Spleen (tissue), 11 donors: ENCODE measurements at regions not wholly inside any gene's neighbourhood (a gene's known extent, or its start where the extent isn't known, plus 50 kb on each side); places are given as distances from the start of the nearest gene placed in this dataset.

Experiments used
- DNase-seq: peaks from one replicate; pipeline ENCODE4 v3.0.0-alpha.2; 2020
- H3K27ac ChIP-seq, 8 donors: fragments of 200-600 bp; sonication (generic) in 7 of 8; 1 replicate in 4 of 8; 2 replicates in 4 of 8; pipeline versions ENCODE4 v1.5.0 to v1.8.0; 2016 to 2021; ENCODE audit warnings: inconsistent platforms in 4 of 8, mild to moderate bottlenecking in 4 of 8, moderate library complexity in 1 of 8
- H3K27me3 ChIP-seq, 7 donors: fragments of 200-600 bp; sonication (generic) in 6 of 7; replicated peaks in 1 of 7; 1 replicate in 4 of 7; 2 replicates in 3 of 7; pipeline versions ENCODE4 v1.5.0 to v1.8.0; 2016 to 2021; ENCODE audit warnings: inconsistent platforms in 3 of 7, mild to moderate bottlenecking in 1 of 7
- H3K36me3 ChIP-seq, 6 donors: fragments of 200-600 bp; sonication (generic) in 5 of 6; 1 replicate in 4 of 6; 2 replicates in 2 of 6; pipeline versions ENCODE4 v1.5.0 to v1.8.0; 2016 to 2021; ENCODE audit warnings: inconsistent platforms in 2 of 6
- H3K4me1 ChIP-seq, 6 donors: fragments of 200-600 bp; sonication (generic) in 5 of 6; 1 replicate in 3 of 6; 2 replicates in 3 of 6; pipeline versions ENCODE4 v1.5.0 to v1.8.0; 2016 to 2021; ENCODE audit warnings: inconsistent platforms in 3 of 6
- H3K4me3 ChIP-seq, 8 donors: fragments of 200-600 bp; sonication (generic) in 7 of 8; 1 replicate in 4 of 8; 2 replicates in 4 of 8; pipeline versions ENCODE4 v1.5.0 to v1.8.0; 2016 to 2021; ENCODE audit warnings: inconsistent platforms in 4 of 8, mild to moderate bottlenecking in 4 of 8, moderate library complexity in 2 of 8
- H3K9me3 ChIP-seq, 8 donors: fragments of 200-600 bp; sonication (generic) in 7 of 8; 1 replicate in 4 of 8; 2 replicates in 4 of 8; pipeline versions ENCODE4 v1.5.0 to v1.8.0; 2016 to 2021; ENCODE audit warnings: inconsistent platforms in 4 of 8
- CTCF ChIP-seq, 11 experiments: fragments of 200-600 bp in 7 of 11; fragments of 450-650 bp in 4 of 11; sonication (generic) in 4 of 11; IDR thresholded peaks in 8 of 11; conservative IDR thresholded peaks in 3 of 11; 1 replicate in 7 of 11; 2 replicates in 4 of 11; pipeline versions ENCODE4 v1.4.0 to v1.8.0; 2016 to 2021; ENCODE audit warnings: antibody characterized with exemption in 11 of 11, inconsistent platforms in 4 of 11, mild to moderate bottlenecking in 1 of 11
- POLR2A ChIP-seq, 3 donors: fragments of 450-650 bp; IDR thresholded peaks; one replicate each; pipeline ENCODE4 v1.5.1; 2017; ENCODE audit warnings: antibody characterized with exemption in 3 of 3, mild to moderate bottlenecking in 1 of 3
- POLR2AphosphoS5 ChIP-seq, 3 donors: sonication (generic); formaldehyde crosslinking; IDR thresholded peaks; one replicate each; pipeline ENCODE4 v1.5.1; 2017; ENCODE audit warnings: antibody characterized with exemption in 3 of 3
- WGBS, 5 donors: extraction: QIAGEN DNeasy Blood & Tissue Kit in 3 of 5; methylation state at CpG; one replicate each; pipeline versions ENCODE4 v1.1.5 to v1.1.7; 2013 to 2018; 5-methylcytosine and 5-hydroxymethylcytosine counted together
- intact Hi-C: fragments of 100-400 bp; cut with DNase I; formaldehyde crosslinking; loops from one replicate; pipeline ENCODE4 v1.15.0; 2023; ENCODE audit warnings: low total_unique reads
- donor health status: healthy with polysubstance abuse.
- donor health status: DM: no; HTN: no; CAD: no; lungs with moderate emphysema.
- donor health status: DM: no; HTN: no; CAD: no.
- donor health status: Bipolar disorder and iron deficiency.
- donor health status: healthy.
- donor health status: DM: no; HTN: no; CAD: no.
- donor health status: DM: yes; HTN: yes; CAD: no.

GRCh38 chr1:4053774-4054173 is 153.7 kb upstream of the C1orf174 start:
- Histone ChIP-seq H3K27ac (no peak overlapping the region), H3K9me3 (peaks cover 0 to 6% (median 0%) of the 10 kb centered on the region in 8 donors), H3K36me3 (no peaks in the 10 kb centered on the region), H3K4me3 (no peak overlapping the region), H3K4me1 (peaks cover 0 to 2% (median 0%) of the 10 kb centered on the region in 6 donors), H3K27me3 (peaks cover 0 to 58% (median 0%) of the 10 kb centered on the region in 7 donors)
- 63 to 87% (median 80%) methylated on average over 2 to 5 of the region's 5 CpGs for WGBS, 5 donors
- DNase-seq = no peak
- TF ChIP-seq POLR2AphosphoS5 (IDR thresholded peaks at IDR 0.05) (no peak), POLR2A (IDR thresholded peaks at IDR 0.05) (no peak), CTCF (IDR thresholded peaks at IDR 0.05 in 8 of 11, conservative IDR thresholded peaks at IDR 0.05 in 3 of 11) (no peak)
- intact Hi-C loops = no loop called here

GRCh38 chr1:4055294-4055967 is 155.4 kb upstream of the C1orf174 start:
- no peak overlapping the region for H3K4me3 ChIP-seq
- intact Hi-C loops = no loop called here
- H3K36me3 ChIP-seq = no peaks in the 10 kb centered on the region
- peaks cover 0 to 55% (median 0%) of the 10 kb centered on the region in 7 donors for H3K27me3 ChIP-seq
- no peaks in the 10 kb centered on the region for H3K4me1 ChIP-seq
- no peak for DNase-seq
- 78 to 93% (median 84%) methylated on average over 10 to 16 of the region's 16 CpGs for WGBS, 5 donors
- TF ChIP-seq POLR2AphosphoS5 (IDR thresholded peaks at IDR 0.05) (no peak), POLR2A (IDR thresholded peaks at IDR 0.05) (no peak), CTCF (IDR thresholded peaks at IDR 0.05 in 8 of 11, conservative IDR thresholded peaks at IDR 0.05 in 3 of 11) (no peak)
- H3K27ac ChIP-seq = no peak overlapping the region
- H3K9me3 ChIP-seq = peaks cover 0 to 6% (median 0%) of the 10 kb centered on the region in 8 donors

GRCh38 chr1:4056422-4056821 is 156.3 kb upstream of the C1orf174 start:
- no peak for TF ChIP-seq POLR2AphosphoS5 (IDR thresholded peaks at IDR 0.05)
- no peak for TF ChIP-seq POLR2A (IDR thresholded peaks at IDR 0.05)
- no peak for TF ChIP-seq CTCF (IDR thresholded peaks at IDR 0.05 in 8 of 11, conservative IDR thresholded peaks at IDR 0.05 in 3 of 11)
- Histone ChIP-seq H3K27ac (no peak overlapping the region), H3K4me3 (no peak overlapping the region), H3K27me3 (peaks cover 0 to 46% (median 0%) of the 10 kb centered on the region in 7 donors), H3K9me3 (peaks cover 0 to 6% (median 0%) of the 10 kb centered on the region in 8 donors), H3K36me3 (no peaks in the 10 kb centered on the region), H3K4me1 (no peaks in the 10 kb centered on the region)
- WGBS, 5 donors = 83 to 96% (median 89%) methylated on average over 4 to 9 of the region's 9 CpGs
- intact Hi-C loops = no loop called here
- DNase-seq = no peak

- no peak overlapping the region for H3K4me3 ChIP-seq
- peaks cover 0 to 43% (median 0%) of the 10 kb centered on the region in 7 donors for H3K27me3 ChIP-seq
- TF ChIP-seq CTCF (IDR thresholded peaks at IDR 0.05 in 8 of 11, conservative IDR thresholded peaks at IDR 0.05 in 3 of 11) (no peak), POLR2AphosphoS5 (IDR thresholded peaks at IDR 0.05) (no peak), POLR2A (IDR thresholded peaks at IDR 0.05) (no peak)
- H3K9me3 ChIP-seq = peaks cover 0 to 6% (median 0%) of the 10 kb centered on the region in 8 donors
- no peak for DNase-seq
- intact Hi-C loops = no loop called here
- H3K4me1 ChIP-seq = no peaks in the 10 kb centered on the region
- WGBS, 5 donors = 78 to 91% (median 91%) methylated on average over 6 to 7 of the region's 7 CpGs
- H3K27ac ChIP-seq = no peak overlapping the region
- no peaks in the 10 kb centered on the region for H3K36me3 ChIP-seq
Observed at GRCh38 chr1:4056989-4057388, 156.9 kb upstream of the C1orf174 start.
